ENCODE measurements at regions not wholly inside any gene's neighbourhood (a gene's known extent, or its start where the extent isn't known, plus 50 kb on each side); places are given as distances from the start of the nearest gene placed in this dataset.

DNA sequence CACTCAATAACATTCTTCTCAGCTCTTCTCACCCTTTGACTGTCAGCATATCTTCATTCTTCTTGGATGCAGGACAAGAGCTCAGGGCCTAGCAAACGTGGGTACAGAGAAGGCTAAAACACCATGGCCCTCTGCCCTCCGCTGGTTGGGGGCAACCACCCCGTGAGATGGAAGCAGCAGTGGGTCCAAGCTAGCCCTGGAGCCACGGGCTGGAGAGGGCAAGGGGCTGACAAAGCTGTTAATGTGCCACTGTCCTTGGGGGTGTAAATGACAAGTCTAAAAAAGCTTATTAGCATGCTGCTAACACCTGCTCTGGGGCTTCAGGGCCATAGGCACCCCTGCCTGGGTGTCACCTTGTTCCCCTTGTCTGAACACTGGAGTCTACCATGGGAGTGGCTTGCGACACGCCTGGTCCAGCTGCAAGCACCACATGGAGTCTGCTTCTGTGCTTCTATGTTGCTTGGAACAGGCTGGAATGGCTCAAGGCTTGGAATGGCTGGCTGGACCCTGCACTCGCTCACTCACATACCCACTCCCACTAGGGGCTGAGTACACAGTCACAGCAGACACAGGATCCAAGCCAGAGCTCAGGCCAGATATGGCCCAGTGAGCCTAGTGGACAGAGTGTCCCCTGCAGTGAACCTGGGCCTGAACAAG is 246.0 kb downstream of the PCDH10 start:
- Histone ChIP-seq H3K9me1 (replicated peaks; ENCODE audit: control insufficient read depth, extremely low read depth, insufficient read depth, low read length) (no peaks in the 10 kb centered on the region), H3K4me1 (ENCODE audit: control insufficient read depth, extremely low read depth, insufficient read depth, low read length) (no peaks in the 10 kb centered on the region), H2AFZ (ENCODE audit: low read depth, low read length) (no peak overlapping the region), H3K36me3 (ENCODE audit: control insufficient read depth in 2 of 2, extremely low read depth in 1 of 2, insufficient read depth in 2 of 2, low read length in 2 of 2) (no peaks in the 10 kb centered on the region), H3K9me3 (replicated peaks; ENCODE audit: control insufficient read depth, insufficient read depth, low read length) (no peaks in the 10 kb centered on the region), H3K27me3 (ENCODE audit: control insufficient read depth in 2 of 2, insufficient read depth in 2 of 2, low read length in 2 of 2) (no peaks in the 10 kb centered on the region), H4K20me1 (replicated peaks; ENCODE audit: control insufficient read depth, extremely low read depth, insufficient read depth, low read length) (no peaks in the 10 kb centered on the region), H3K4me3 (replicated peaks in 1 of 3; ENCODE audit: insufficient read depth in 1 of 3, low read depth in 1 of 3, low read length in 3 of 3) (no peak overlapping the region), H3K79me2 (ENCODE audit: control insufficient read depth, insufficient read depth, low read length) (no peaks in the 10 kb centered on the region), H3K27ac (ENCODE audit: insufficient read depth, low read depth, low read length) (no peak overlapping the region), H3K4me2 (ENCODE audit: insufficient read depth, low read length) (no peak overlapping the region), H3K9ac (replicated peaks; ENCODE audit: extremely low read depth, insufficient read depth, low read length) (no peak overlapping the region)
- intact Hi-C loops (cut with micrococcal nuclease): no loop called here
- POLR2A ChIA-PET: no interaction called here
- no peak for TF ChIP-seq POLR2AphosphoS5 (IDR thresholded peaks at IDR 0.05; ENCODE audit: insufficient read depth, low read depth, low read length)
- TF ChIP-seq, protein P1, sequence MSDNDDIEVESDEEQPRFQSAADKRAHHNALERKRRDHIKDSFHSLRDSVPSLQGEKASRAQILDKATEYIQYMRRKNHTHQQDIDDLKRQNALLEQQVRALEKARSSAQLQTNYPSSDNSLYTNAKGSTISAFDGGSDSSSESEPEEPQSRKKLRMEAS (IDR thresholded peaks at IDR 0.05; ENCODE audit: insufficient read depth, insufficient read length): no peak
- TF ChIP-seq MYC (IDR thresholded peaks at IDR 0.05; ENCODE audit: low read depth, low read length): no peak
- TF ChIP-seq POLR2A (IDR thresholded peaks at IDR 0.05; ENCODE audit: low read depth, low read length): no peak
- TF ChIP-seq GATA2 (IDR thresholded peaks at IDR 0.05; ENCODE audit: insufficient read depth, insufficient read length, low read depth, low read length): no peak
- TF ChIP-seq, protein P2, sequence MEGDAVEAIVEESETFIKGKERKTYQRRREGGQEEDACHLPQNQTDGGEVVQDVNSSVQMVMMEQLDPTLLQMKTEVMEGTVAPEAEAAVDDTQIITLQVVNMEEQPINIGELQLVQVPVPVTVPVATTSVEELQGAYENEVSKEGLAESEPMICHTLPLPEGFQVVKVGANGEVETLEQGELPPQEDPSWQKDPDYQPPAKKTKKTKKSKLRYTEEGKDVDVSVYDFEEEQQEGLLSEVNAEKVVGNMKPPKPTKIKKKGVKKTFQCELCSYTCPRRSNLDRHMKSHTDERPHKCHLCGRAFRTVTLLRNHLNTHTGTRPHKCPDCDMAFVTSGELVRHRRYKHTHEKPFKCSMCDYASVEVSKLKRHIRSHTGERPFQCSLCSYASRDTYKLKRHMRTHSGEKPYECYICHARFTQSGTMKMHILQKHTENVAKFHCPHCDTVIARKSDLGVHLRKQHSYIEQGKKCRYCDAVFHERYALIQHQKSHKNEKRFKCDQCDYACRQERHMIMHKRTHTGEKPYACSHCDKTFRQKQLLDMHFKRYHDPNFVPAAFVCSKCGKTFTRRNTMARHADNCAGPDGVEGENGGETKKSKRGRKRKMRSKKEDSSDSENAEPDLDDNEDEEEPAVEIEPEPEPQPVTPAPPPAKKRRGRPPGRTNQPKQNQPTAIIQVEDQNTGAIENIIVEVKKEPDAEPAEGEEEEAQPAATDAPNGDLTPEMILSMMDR (IDR thresholded peaks at IDR 0.05; ENCODE audit: extremely low read depth in 1 of 2, insufficient read depth in 1 of 2, low read depth in 1 of 2, low read length in 2 of 2): no peak
- no peak for TF ChIP-seq EZH2 (IDR thresholded peaks at IDR 0.05; ENCODE audit: borderline replicate concordance, low read depth, low read length, severe bottlenecking)
- TF ChIP-seq JUN (IDR thresholded peaks at IDR 0.05; ENCODE audit: borderline replicate concordance, insufficient read depth, insufficient read length, low read depth): no peak
- no peak for TF ChIP-seq FOS (IDR thresholded peaks at IDR 0.05; ENCODE audit: borderline replicate concordance, insufficient read depth, low read length)
- BruUV-seq (replicated peaks): no TSS peak
- dilution Hi-C loops (cut with MboI; ENCODE audit: extremely low pct_ligation_motif_present, low sequenced_read_pairs): no loop called here
- FAIRE-seq: no peak
- no peak for DNase-seq (ENCODE audit: low read depth, low spot score)
- CTCF ChIA-PET: no interaction called here
